WTC11 (cell line): ENCODE measurements at regions not wholly inside any gene's neighbourhood (a gene's known extent, or its start where the extent isn't known, plus 50 kb on each side); places are given as distances from the start of the nearest gene placed in this dataset.

Source experiments
- ATAC-seq: fragments of 200-7000 bp; cut with Tn5 transposase; 2 replicates; pipeline ENCODE4 v1.10.0; 2021; ENCODE audit warnings: mild to moderate bottlenecking, moderate library complexity
- CTCF ChIA-PET: fragments of 300-600 bp; sonication (Branson Sonifier 250); formaldehyde crosslinking; loops from one replicate; lab custom pipeline; 2021; ENCODE audit warnings: antibody characterized with exemption; lab: Charles Lee
- POLR2A ChIA-PET: fragments of 350-600 bp; sonication (Branson Sonifier 250); formaldehyde crosslinking; loops from one replicate; lab custom pipeline; 2021; ENCODE audit warnings: antibody characterized with exemption; lab: Charles Lee
- DNase-seq: peaks from one replicate; pipeline ENCODE4 v3.0.0; 2021; ENCODE audit warnings: low spot score
- H3K27ac Mint-ChIP-seq: 2 replicates; pipeline ENCODE4 v1.8.0; 2021; ENCODE audit warnings: mixed read lengths
- H3K27me3 Mint-ChIP-seq: 2 replicates; pipeline ENCODE4 v1.8.0; 2021; ENCODE audit warnings: low read depth, mild to moderate bottlenecking, moderate library complexity, mixed read lengths
- H3K36me3 Mint-ChIP-seq: 2 replicates; pipeline ENCODE4 v1.8.0; 2021; ENCODE audit warnings: mixed read lengths
- H3K4me1 Mint-ChIP-seq: 2 replicates; pipeline ENCODE4 v1.8.0; 2022; ENCODE audit warnings: mixed read lengths
- H3K4me3 Mint-ChIP-seq: 2 replicates; pipeline ENCODE4 v1.8.0; 2021; ENCODE audit warnings: mild to moderate bottlenecking, moderate library complexity, mixed read lengths
- H3K9me3 Mint-ChIP-seq: 2 replicates; pipeline ENCODE4 v1.8.0; 2021; ENCODE audit warnings: mixed read lengths
- FOXJ3 ChIP-seq: sonication (generic); formaldehyde crosslinking; IDR thresholded peaks from 2 replicates; pipeline ENCODE4 v1.9.0; 2021; ENCODE audit warnings: missing genetic modification reagents, mild to moderate bottlenecking, borderline replicate concordance
- JUN ChIP-seq: sonication (generic); formaldehyde crosslinking; IDR thresholded peaks from 2 replicates; pipeline ENCODE4 v1.8.0; 2023; ENCODE audit warnings: mild to moderate bottlenecking, missing genetic modification reagents
- NFE2L1 ChIP-seq: sonication (generic); formaldehyde crosslinking; IDR thresholded peaks from 2 replicates; pipeline ENCODE4 v1.8.1; 2023; ENCODE audit warnings: missing genetic modification reagents
- TCF7 ChIP-seq: sonication (generic); formaldehyde crosslinking; IDR thresholded peaks from 2 replicates; pipeline ENCODE4 v1.8.0; 2022; ENCODE audit warnings: mild to moderate bottlenecking, low read depth, missing genetic modification reagents, moderate library complexity
- ZBTB21 ChIP-seq: sonication (generic); formaldehyde crosslinking; IDR thresholded peaks from 2 replicates; pipeline ENCODE4 v1.8.1; 2023; ENCODE audit warnings: mild to moderate bottlenecking, missing genetic modification reagents, borderline replicate concordance
- ZNF219 ChIP-seq: sonication (generic); formaldehyde crosslinking; IDR thresholded peaks from 2 replicates; pipeline ENCODE4 v1.8.0; 2023; ENCODE audit warnings: missing genetic modification reagents, mild to moderate bottlenecking, borderline replicate concordance
- ZNF232 ChIP-seq: sonication (generic); formaldehyde crosslinking; IDR thresholded peaks from 2 replicates; pipeline ENCODE4 v1.8.0; 2022; ENCODE audit warnings: mild to moderate bottlenecking, missing genetic modification reagents
- ZNF263 ChIP-seq: sonication (generic); formaldehyde crosslinking; IDR thresholded peaks from 2 replicates; pipeline ENCODE4 v1.8.1; 2022; ENCODE audit warnings: low read depth, mild to moderate bottlenecking, moderate library complexity, missing genetic modification reagents
- ZNF317 ChIP-seq: sonication (generic); formaldehyde crosslinking; IDR thresholded peaks from 2 replicates; pipeline ENCODE4 v1.8.1; 2023; ENCODE audit warnings: low read depth, mild to moderate bottlenecking, moderate library complexity, missing genetic modification reagents, borderline replicate concordance
- ZNF416 ChIP-seq: fragments of 250-450 bp; sonication (Bioruptor Pico); IDR thresholded peaks from 2 replicates; pipeline ENCODE4 v1.9.0; 2021; ENCODE audit warnings: mild to moderate bottlenecking, inconsistent platforms
- ZNF512 ChIP-seq: sonication (generic); formaldehyde crosslinking; IDR thresholded peaks from 2 replicates; pipeline ENCODE4 v1.8.1; 2022; ENCODE audit warnings: missing genetic modification reagents, borderline replicate concordance
- ZNF532 ChIP-seq: fragments of 250-450 bp; sonication (Bioruptor Pico); IDR thresholded peaks from 2 replicates; pipeline ENCODE4 v1.9.0; 2021; ENCODE audit warnings: mild to moderate bottlenecking, borderline replicate concordance
- ZNF671 ChIP-seq: fragments of 250-450 bp; sonication (Bioruptor Pico); IDR thresholded peaks from 2 replicates; pipeline ENCODE4 v1.8.0; 2021; ENCODE audit warnings: mild to moderate bottlenecking
- TF ChIP-seq, protein P1 (sequence below): sonication (generic); formaldehyde crosslinking; IDR thresholded peaks from 2 replicates; pipeline ENCODE4 v1.8.0; 2023; ENCODE audit warnings: missing genetic modification reagents, mild to moderate bottlenecking, borderline replicate concordance
- TF ChIP-seq, protein P2 (sequence below): sonication (generic); formaldehyde crosslinking; IDR thresholded peaks from 2 replicates; pipeline ENCODE4 v1.8.0; 2022; ENCODE audit warnings: mild to moderate bottlenecking, missing genetic modification reagents
- TF ChIP-seq, protein P3 (sequence below): sonication (generic); formaldehyde crosslinking; conservative IDR thresholded peaks from 2 replicates; pipeline ENCODE4 v1.8.1; 2022; ENCODE audit warnings: mild to moderate bottlenecking, missing genetic modification reagents
- TF ChIP-seq, protein P4 (sequence below): fragments of 250-450 bp; sonication (Bioruptor Pico); conservative IDR thresholded peaks from 2 replicates; pipeline ENCODE4 v1.9.0; 2021; ENCODE audit warnings: mild to moderate bottlenecking

GRCh38 chr18:73981796-73982195 lies 165.8 kb downstream of the FBXO15 start:
- H3K27me3 Mint-ChIP-seq: no peaks in the 10 kb centered on the region
- TF ChIP-seq ZNF263 (CRISPR knock-in tag) (no peak), ZNF317 (CRISPR knock-in tag) (no peak), JUN (no peak), FOXJ3 (no peak), NFE2L1 (no peak), ZNF532 (CRISPR knock-in tag) (no peak), ZBTB21 (CRISPR knock-in tag) (no peak), ZNF671 (CRISPR knock-in tag) (no peak), TCF7 (CRISPR knock-in tag) (no peak), ZNF232 (no peak), ZNF416 (no peak), ZNF219 (no peak), ZNF512 (CRISPR knock-in tag) (no peak)
- TF ChIP-seq, protein P1, sequence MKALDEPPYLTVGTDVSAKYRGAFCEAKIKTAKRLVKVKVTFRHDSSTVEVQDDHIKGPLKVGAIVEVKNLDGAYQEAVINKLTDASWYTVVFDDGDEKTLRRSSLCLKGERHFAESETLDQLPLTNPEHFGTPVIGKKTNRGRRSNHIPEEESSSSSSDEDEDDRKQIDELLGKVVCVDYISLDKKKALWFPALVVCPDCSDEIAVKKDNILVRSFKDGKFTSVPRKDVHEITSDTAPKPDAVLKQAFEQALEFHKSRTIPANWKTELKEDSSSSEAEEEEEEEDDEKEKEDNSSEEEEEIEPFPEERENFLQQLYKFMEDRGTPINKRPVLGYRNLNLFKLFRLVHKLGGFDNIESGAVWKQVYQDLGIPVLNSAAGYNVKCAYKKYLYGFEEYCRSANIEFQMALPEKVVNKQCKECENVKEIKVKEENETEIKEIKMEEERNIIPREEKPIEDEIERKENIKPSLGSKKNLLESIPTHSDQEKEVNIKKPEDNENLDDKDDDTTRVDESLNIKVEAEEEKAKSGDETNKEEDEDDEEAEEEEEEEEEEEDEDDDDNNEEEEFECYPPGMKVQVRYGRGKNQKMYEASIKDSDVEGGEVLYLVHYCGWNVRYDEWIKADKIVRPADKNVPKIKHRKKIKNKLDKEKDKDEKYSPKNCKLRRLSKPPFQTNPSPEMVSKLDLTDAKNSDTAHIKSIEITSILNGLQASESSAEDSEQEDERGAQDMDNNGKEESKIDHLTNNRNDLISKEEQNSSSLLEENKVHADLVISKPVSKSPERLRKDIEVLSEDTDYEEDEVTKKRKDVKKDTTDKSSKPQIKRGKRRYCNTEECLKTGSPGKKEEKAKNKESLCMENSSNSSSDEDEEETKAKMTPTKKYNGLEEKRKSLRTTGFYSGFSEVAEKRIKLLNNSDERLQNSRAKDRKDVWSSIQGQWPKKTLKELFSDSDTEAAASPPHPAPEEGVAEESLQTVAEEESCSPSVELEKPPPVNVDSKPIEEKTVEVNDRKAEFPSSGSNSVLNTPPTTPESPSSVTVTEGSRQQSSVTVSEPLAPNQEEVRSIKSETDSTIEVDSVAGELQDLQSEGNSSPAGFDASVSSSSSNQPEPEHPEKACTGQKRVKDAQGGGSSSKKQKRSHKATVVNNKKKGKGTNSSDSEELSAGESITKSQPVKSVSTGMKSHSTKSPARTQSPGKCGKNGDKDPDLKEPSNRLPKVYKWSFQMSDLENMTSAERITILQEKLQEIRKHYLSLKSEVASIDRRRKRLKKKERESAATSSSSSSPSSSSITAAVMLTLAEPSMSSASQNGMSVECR (CRISPR knock-in tag): no peak
- TF ChIP-seq, protein P2, sequence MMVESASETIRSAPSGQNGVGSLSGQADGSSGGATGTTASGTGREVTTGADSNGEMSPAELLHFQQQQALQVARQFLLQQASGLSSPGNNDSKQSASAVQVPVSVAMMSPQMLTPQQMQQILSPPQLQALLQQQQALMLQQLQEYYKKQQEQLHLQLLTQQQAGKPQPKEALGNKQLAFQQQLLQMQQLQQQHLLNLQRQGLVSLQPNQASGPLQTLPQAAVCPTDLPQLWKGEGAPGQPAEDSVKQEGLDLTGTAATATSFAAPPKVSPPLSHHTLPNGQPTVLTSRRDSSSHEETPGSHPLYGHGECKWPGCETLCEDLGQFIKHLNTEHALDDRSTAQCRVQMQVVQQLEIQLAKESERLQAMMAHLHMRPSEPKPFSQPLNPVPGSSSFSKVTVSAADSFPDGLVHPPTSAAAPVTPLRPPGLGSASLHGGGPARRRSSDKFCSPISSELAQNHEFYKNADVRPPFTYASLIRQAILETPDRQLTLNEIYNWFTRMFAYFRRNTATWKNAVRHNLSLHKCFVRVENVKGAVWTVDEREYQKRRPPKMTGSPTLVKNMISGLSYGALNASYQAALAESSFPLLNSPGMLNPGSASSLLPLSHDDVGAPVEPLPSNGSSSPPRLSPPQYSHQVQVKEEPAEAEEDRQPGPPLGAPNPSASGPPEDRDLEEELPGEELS (CRISPR knock-in tag): no peak
- TF ChIP-seq, protein P3, sequence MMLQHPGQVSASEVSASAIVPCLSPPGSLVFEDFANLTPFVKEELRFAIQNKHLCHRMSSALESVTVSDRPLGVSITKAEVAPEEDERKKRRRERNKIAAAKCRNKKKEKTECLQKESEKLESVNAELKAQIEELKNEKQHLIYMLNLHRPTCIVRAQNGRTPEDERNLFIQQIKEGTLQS (CRISPR knock-in tag): no peak
- TF ChIP-seq, protein P4, sequence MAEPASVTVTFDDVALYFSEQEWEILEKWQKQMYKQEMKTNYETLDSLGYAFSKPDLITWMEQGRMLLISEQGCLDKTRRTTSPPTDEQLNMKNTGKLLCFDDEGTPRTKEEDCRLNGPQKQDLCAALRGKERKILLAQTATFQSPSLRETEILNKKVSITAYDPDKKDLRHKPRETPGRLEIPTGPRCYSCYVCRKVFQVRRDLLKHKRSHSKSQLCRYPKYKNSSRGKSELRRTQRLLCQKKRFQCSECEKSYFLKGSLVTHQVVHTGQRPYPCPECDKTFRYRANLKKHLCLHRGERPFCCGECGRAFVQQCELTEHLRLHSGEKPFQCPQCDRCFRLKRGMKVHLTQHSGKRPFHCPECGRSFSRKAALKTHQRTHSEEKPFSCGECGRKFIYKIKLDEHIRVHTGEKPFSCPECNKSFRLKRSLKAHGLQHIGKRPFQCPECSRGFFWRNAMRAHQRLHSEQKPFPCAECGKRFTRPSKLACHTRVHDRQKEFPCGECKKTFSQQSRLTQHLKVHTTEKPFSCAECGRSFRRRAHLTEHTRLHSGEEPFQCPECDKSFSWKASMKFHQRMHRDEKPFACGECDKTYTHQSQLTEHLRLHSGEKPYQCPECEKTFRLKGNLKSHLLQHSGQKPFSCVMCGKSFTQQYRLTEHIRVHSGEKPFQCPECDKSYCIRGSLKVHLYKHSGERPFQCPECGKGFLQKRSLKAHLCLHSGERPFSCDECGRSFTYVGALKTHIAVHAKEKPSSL: no peak
- TF ChIP-seq, all 79 proteins: peak for 0
- DNase-seq: no peak
- peaks cover 7% of the 10 kb centered on the region; the same call in 1 of the 2 replicates for H3K4me1 Mint-ChIP-seq
- H3K27ac Mint-ChIP-seq: no peak overlapping the region
- peaks cover 11% of the 10 kb centered on the region for H3K9me3 Mint-ChIP-seq
- ChIA-PET CTCF (no interaction called here), POLR2A (no interaction called here)
- H3K4me3 Mint-ChIP-seq: no peak overlapping the region
- no peaks in the 10 kb centered on the region for H3K36me3 Mint-ChIP-seq
- ATAC-seq: no peak
